GM12872 (cell line): ENCODE measurements at regions not wholly inside any gene's neighbourhood (a gene's known extent, or its start where the extent isn't known, plus 50 kb on each side); places are given as distances from the start of the nearest gene placed in this dataset.

ENCODE experiments used
- TF ChIP-seq, protein P1 (sequence below): IDR thresholded peaks from 3 replicates; pipeline ENCODE4 v1.5.1; 2011; ENCODE audit warnings: low read depth, mild to moderate bottlenecking, low read length, moderate library complexity; ENCODE audit not compliant: insufficient read depth

DNA sequence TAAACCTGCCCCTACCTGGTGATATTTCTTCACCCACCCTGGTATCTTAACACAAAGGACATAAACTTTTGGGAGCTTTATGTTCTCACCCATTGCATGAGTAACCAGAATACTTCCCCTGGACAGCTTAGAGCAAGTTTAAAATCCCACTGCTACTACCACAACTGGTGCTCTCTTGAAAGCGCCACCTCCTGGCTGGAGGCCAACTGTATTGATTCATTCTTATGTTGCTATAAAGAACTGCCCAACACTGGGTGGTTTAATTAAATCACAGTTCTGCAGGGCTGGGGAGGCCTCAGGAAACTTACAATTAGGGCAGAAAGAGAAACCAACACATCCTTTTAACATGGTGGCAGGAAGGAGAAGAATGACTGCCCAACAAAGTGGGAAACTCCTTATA, 592.4 kb downstream of the EPHA3 start:
- TF ChIP-seq, protein P1, sequence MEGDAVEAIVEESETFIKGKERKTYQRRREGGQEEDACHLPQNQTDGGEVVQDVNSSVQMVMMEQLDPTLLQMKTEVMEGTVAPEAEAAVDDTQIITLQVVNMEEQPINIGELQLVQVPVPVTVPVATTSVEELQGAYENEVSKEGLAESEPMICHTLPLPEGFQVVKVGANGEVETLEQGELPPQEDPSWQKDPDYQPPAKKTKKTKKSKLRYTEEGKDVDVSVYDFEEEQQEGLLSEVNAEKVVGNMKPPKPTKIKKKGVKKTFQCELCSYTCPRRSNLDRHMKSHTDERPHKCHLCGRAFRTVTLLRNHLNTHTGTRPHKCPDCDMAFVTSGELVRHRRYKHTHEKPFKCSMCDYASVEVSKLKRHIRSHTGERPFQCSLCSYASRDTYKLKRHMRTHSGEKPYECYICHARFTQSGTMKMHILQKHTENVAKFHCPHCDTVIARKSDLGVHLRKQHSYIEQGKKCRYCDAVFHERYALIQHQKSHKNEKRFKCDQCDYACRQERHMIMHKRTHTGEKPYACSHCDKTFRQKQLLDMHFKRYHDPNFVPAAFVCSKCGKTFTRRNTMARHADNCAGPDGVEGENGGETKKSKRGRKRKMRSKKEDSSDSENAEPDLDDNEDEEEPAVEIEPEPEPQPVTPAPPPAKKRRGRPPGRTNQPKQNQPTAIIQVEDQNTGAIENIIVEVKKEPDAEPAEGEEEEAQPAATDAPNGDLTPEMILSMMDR, result no peak

GRCh38 chr3:89702404-89702803, 595.0 kb downstream of the EPHA3 start:
- TF ChIP-seq, protein P1, result no peak

DNA sequence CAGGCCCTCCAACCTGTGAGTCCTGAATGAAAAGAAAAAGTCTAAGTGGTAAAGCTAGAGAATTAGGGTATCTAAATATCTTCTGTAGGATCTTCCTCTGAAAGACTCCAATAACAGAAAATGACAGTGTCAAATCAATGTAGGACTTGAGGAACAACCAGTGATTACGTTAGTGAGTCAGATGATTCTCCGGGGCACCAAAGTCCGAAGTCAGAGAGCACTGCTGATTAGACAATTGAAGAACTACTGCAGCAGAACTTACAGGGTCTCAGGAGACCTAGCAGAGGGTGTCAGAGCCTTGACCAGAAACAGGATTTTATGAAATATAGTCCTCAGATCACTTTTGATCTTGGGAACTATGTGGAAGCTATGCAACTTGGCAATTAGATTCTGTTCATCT, 605.8 kb downstream of the EPHA3 start:
- TF ChIP-seq, protein P1, result no peak

- TF ChIP-seq, protein P1, result no peak
Measured at GRCh38 chr3:89714237-89714636, 606.8 kb downstream of the EPHA3 start.

- TF ChIP-seq, protein P1, result no peak
Measured at GRCh38 chr3:89740080-89740880, 632.9 kb downstream of the EPHA3 start.

DNA sequence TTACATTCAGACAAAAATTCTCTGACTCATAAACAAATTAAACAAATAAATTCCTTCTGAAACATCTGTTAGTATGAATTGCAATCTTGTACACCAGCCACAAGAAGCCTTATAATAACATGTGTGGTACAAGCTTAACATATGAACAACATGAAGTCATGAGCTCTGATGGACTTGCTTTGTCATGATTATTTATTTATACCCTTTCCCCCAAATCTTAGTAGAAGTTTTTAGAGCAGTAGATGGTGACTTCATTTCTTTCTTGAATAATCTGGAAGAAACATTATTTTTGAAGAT, 633.4 kb downstream of the EPHA3 start:
- TF ChIP-seq, protein P1, result no peak

DNA sequence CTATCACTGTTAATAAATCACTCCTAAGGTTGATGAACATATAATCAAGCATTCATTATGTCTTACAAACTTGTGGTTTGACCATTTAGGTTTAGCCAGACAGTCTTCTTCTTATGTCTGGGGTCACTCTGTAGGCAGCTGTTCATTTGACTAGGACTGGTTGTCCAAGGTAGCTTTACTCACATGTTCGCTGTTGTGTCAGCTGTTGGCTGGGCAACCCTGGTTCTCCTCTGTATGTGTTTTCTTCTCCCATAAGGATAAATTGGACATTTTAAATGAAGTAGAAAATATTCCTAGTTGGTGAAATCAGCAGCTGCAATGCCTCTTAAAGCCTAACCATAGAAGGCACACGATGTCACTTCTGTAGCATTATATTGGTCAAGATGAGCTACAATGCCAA, 635.1 kb downstream of the EPHA3 start:
- TF ChIP-seq, protein P1, result no peak
